Globus pallidus (tissue), 1 donor: ENCODE measurements at regions not wholly inside any gene's neighbourhood (a gene's known extent, or its start where the extent isn't known, plus 50 kb on each side); places are given as distances from the start of the nearest gene placed in this dataset.
A peak's percentile ranks its signal among the peaks of the same experiment; 100 is the strongest.
"Not testable (repeated sequence)": the region's sequence is repeated elsewhere in the genome, so short reads cannot be mapped to it uniquely, and the experiment has no call there.

ENCODE experiments used
- DNase-seq: peaks from one replicate; pipeline ENCODE4 v3.0.0-alpha.2; 2015; ENCODE audit warnings: low spot score

GRCh38 chr21:20265707-20266440 is 732.3 kb upstream of the NCAM2 start:
- DNase-seq: no peak

- no peak for DNase-seq
These were observed 731.8 kb upstream of the NCAM2 start for GRCh38 chr21:20266441-20266710.

DNA sequence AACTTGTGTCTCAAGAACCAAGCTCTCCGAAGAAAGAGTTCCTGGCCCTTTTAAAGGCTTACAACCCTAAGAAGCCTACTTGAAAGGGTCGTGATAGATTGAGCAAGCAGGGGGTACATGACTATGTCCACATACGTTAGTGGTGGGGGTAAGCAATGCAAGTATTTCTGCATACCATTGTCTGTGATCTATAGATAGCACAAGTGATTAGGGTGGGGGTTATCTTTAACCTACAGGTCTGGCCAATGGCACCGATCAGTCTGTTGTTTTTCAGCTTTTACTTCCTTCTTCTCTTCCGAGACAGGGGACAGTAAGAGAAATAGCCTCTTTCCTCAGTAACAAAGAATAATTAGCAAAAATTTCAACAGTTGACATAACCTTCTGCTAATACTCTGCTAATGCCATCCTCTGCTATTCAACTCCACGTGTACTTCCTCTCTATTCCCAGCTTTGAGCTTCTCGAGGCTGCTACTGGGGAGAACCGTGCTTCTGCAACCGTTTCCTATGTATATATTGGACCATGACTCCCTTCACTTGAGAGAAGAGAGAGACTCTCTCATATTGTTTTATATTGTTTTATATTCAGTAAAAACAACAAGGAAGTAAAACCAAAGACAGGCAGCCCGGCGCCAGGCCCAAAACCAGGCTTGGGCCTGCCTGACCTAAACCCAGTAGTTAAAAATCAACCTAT is 727.7 kb upstream of the NCAM2 start:
- no peak for DNase-seq

DNA sequence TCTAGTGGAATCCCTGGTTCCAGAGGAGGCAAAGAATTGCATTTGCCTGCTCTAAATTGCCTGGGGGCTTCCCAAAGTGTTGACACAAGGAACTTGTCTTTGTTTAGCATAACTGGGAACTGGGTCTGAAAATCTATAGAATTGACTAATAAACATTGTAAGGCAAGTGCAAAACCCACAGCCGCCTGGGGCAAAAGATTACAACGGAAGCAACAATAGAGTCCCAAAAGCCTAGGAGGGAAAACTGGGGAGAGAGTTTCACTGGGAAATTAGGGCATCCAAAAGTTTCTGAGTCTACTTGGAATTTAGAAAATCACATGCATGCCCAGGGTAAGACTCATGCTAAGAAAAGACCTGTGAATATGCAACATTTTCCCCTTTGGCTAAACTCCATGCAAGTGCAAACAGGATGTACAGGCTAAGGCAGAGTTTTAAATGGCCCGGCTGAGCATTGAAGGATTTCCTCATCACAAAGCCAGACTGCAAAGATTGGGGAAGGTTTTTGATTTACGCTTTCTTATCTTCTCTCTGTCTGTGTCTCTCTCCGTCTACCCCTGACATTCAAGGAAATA is 725.3 kb upstream of the NCAM2 start:
- DNase-seq: no peak

DNA sequence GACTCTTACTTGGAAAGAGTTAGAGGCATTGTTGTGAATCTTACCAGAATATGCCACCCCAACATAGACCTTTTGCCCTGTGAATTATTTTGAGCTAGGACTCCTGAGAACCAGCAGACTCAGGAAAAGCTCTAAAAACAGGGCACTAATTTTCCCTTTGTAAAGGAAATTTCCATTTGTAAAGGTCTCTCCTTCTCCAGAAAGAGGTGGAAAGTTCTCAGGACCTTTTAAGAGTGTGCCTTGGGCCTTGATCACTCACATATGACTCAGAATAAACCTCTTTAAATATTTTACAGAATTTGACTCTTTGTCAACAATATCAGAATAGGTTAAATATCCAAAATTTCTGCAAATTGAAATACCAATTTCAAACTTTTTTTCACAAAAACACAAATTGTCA is 721.8 kb upstream of the NCAM2 start:
- DNase-seq: no peak

GRCh38 chr21:20276954-20277353 is 721.3 kb upstream of the NCAM2 start:
- DNase-seq: no peak

- no peak for DNase-seq
These were observed 714.4 kb upstream of the NCAM2 start for GRCh38 chr21:20283836-20284235.

DNA sequence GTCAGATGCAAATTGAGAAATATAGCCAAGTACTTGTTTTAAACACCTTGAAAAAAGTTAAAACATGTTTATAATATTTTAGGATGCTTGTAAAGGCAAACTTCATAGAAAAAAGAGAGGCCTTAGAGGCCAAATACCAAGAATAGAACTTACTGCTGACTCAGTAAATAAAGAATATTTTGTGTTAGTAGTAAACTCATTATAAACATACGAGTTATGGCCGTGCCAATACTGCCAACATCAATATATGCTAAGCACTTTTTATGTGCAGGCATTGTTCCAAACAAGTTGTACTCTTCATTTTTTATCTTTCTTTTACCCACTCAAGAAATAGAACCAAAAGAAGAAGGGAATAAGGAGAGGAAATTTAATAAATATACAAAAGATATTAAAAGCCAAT is 705.9 kb upstream of the NCAM2 start:
- no peak for DNase-seq

DNA sequence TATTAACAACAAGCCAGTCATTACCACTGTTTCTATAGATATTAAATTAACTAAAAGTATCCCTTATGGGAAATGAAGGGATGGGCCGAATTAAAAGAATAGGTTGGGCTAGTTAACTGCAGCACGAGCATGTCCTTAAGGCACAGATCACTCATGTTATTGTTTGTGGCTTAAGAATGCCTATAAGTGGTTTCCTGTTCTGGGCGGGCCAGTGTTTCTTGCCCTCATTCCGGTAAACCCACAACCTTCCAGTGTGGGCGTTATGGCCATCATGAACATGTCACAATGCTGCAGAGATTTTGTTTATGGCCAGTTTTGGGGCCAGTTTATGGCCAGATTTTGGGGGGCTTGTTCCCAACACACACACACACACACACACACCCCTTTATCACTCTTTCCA is 705.4 kb upstream of the NCAM2 start:
- DNase-seq: not testable (repeated sequence)

GRCh38 chr21:20301395-20301794 is 696.8 kb upstream of the NCAM2 start:
- no peak for DNase-seq

- no peak for DNase-seq
These were observed 696.1 kb upstream of the NCAM2 start for GRCh38 chr21:20302084-20302483.

GRCh38 chr21:20306836-20307235 is 691.4 kb upstream of the NCAM2 start:
- DNase-seq: peak; percentile 38

DNA sequence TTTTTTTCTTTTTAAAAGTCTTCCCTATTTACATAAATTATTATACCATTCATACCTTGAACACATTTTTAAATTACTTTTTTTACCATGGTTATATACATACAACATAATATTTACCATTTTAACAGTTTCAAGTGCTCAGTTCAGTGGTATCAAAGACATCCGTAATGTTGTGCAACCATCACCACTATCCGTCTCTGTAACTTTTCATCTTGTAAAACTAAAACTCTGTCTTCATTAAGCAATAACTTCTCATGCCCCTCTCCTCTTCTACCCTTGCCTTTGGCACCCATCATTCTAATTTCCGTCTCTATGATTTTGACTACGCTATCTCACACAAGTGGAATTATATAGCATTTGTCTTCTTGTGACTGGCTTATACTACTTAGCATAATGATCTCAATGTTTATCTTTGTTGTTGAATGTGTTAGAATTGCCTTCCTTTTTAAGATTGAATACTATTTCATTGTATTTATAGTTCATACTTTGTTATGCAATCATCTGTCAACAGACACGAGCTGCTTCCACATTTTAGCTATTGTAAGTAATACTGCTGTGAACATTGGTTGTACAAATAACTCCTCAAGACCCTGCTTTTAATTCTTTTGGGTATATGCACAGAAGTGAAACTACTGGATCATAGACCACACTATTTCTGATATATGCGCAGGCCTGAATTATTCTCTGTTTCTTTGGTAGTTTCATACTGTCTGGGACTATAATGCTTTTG is 689.5 kb upstream of the NCAM2 start:
- DNase-seq: no peak

DNA sequence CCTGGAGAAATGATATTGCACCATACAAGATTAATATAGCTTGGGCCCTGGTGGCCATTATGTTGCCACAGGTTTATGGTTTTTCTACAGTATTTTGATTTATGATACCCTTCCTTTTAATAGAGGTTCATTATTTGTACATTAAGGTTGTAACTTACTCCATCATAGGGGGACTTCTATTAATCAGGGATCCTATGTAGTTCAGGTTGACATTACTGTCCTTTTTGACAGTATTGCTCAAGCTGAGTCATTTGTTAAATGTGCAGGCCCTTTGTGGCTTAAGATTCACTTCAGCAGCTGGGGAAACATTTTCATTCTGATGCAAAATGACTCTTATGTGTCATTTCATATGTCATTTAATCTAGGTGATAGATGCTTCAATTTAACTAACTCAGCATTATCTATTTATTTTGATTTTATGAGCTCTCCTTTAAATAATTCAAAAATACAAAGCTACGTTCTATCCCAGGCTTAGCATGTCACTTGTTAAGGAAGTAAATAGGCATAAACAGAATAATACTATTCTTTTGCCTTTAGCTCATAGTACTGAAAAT is 686.9 kb upstream of the NCAM2 start:
- no peak for DNase-seq

- no peak for DNase-seq
These were observed 685.2 kb upstream of the NCAM2 start for GRCh38 chr21:20313013-20313412.

DNA sequence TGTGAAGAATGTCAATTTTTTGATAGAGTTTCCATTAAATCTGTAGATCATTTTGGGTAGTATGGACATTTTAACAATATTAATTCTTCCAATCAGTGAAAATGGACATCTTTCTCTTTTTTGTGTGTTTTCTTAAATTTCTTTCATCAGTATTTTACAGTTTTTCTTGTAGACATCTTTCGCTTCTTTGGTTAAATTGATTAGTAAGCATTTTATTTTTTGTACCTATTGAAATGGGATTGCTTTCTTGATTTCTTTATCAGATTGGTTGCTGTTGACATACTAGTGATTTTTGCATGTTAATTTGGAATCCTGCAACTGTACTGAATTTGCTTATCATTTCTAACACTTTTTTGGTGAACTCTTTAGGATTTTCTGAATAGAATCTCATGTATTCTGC is 683.2 kb upstream of the NCAM2 start:
- no peak for DNase-seq

GRCh38 chr21:20329636-20330035 is 668.6 kb upstream of the NCAM2 start:
- no peak for DNase-seq

DNA sequence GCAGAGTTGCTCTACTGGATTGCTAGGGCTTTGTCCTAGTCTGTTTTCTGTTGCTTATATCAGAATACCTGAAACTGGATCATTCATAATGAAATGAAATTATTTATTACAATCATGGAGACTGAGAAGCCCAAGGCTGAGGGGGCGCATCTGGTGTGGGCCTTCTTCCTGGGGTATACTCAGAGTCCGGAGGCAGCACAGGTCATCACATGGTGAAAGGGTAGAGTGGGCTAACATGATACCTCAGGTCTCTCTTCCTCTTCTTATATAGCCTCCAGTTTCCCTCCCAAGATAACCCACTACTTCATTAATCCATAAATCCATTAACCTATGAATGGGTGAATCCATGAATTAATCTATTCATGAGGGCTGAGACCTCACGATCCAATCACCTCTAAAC is 667.6 kb upstream of the NCAM2 start:
- DNase-seq: no peak

DNA sequence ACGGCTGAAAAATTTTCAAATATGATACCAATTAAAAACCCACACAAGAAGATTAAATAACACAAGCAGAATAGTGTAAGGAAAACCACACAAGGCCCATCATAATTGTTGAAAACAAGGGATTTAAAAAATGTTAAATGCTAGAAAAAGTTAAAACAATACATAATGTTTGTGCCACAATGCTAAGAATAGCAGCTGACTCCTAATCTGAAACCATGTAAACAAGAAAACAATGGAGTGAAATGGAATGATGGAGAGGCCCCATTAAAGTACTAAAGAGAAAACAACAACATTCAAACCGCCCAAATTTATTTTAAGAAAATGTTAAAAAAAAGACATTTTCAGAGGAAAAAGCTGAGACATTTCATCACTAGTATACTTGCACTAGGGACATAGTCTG is 663.6 kb upstream of the NCAM2 start:
- no peak for DNase-seq

DNA sequence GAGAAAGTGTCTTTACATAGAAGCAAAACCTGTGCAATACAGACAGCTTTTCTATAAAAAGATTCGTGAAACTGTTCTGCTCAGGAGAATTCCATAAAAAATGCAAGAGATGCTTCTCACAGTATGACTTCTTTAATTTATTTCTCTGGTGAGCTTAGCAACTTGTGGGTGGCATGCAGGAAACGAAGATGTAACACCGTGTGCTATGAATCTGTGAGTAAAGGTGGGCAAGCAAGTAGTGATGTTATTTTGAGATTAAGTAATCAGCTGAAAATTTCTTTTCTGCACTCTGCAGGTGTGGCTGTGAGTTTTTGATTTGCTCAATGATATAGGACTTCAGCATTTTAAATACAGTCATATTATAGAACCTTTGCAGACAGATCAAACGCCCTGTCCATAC is 656.8 kb upstream of the NCAM2 start:
- no peak for DNase-seq

DNA sequence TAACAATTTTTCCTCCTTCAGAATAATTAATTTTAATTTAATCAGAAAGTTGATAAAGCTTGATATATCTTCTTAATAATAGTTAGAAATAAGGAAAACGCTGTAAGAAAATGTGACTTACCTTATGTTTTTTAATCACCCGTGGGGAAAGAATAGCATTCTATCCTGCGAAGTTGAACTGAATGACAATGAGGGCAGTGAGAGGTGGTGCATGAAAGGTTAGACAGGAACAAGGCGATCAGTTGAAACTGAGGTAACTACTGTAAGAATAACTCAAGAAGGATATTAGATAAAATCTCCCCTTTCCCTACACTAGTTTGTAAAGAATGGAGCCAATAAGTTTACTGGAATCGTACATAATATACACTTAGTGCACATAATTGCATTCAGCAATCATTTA is 655.0 kb upstream of the NCAM2 start:
- DNase-seq: no peak

DNA sequence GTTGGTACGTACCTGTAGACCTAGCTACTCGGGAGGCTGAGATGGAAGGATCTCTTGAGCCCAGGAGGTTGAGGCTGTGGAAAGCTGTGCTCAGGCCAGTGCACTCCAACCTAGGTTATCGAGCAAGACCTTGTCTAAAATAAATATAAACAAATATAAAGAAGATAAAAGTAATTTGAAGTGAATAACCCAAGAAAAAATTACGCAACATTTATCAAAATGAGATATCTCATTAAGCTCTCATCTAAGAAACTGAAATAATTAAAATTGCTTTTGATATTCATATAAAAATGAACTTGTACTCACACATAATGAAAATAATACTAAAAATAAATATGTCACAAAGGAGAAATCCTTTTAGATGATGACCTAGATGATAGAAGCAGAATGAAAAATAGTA is 647.1 kb upstream of the NCAM2 start:
- no peak for DNase-seq

DNA sequence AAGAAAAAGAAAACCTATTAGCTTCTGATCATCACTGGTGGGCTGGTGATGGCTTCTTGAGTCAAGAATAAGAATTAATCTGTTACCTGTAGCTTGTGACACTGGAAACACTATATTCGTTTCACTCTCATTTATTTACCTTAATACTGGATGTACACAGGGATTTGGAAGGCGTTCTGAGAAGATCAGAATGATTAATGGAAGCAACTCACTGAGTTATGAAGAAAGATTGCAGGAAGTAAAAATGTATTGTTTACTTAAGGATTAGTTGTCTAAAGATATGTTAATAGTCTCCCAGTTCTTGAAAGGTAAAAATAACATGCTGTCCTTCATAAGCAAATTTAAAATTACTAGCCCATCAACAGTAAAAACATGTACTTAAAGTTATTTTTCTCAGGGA is 644.9 kb upstream of the NCAM2 start:
- no peak for DNase-seq
